CD1c-positive myeloid dendritic cell (primary cell): ENCODE measurements at regions not wholly inside any gene's neighbourhood (a gene's known extent, or its start where the extent isn't known, plus 50 kb on each side); places are given as distances from the start of the nearest gene placed in this dataset.

ENCODE experiments used
- DNase-seq: peaks from one replicate; pipeline ENCODE4 v3.0.0-alpha.2; 2016; ENCODE audit errors: extremely low spot score

GRCh38 chr2:120455390-120455789 is 109.5 kb downstream of the INHBB start:
- no peak for DNase-seq

GRCh38 chr2:120456867-120457266 is 110.9 kb downstream of the INHBB start:
- no peak for DNase-seq

- no peak for DNase-seq
Observed at GRCh38 chr2:120460511-120460910, 114.6 kb downstream of the INHBB start.

GRCh38 chr2:120461092-120461491 is 115.2 kb downstream of the INHBB start:
- no peak for DNase-seq

- no peak for DNase-seq
Observed at GRCh38 chr2:120461546-120462537, 115.9 kb downstream of the INHBB start.

- no peak for DNase-seq
Observed at GRCh38 chr2:120463527-120463926, 117.6 kb downstream of the INHBB start.

- DNase-seq, result no peak
Observed at GRCh38 chr2:120463996-120464395, 118.1 kb downstream of the INHBB start.

GRCh38 chr2:120464448-120464931 is 118.6 kb downstream of the INHBB start:
- DNase-seq, result no peak

GRCh38 chr2:120465012-120465700 is 119.2 kb downstream of the INHBB start:
- DNase-seq, result no peak

GRCh38 chr2:120465701-120465988 is 119.7 kb downstream of the INHBB start:
- DNase-seq, result no peak

- no peak for DNase-seq
Observed at GRCh38 chr2:120465989-120466703, 120.2 kb downstream of the INHBB start.

- no peak for DNase-seq
Observed at GRCh38 chr2:120466704-120467054, 120.7 kb downstream of the INHBB start.

- no peak for DNase-seq
Observed at GRCh38 chr2:120468136-120468535, 122.2 kb downstream of the INHBB start.

GRCh38 chr2:120469426-120469825 is 123.5 kb downstream of the INHBB start:
- no peak for DNase-seq

GRCh38 chr2:120470041-120470965 is 124.4 kb downstream of the INHBB start:
- no peak for DNase-seq

- DNase-seq, result no peak
Observed at GRCh38 chr2:120471166-120471565, 125.2 kb downstream of the INHBB start.

- DNase-seq, result no peak
Observed at GRCh38 chr2:120472031-120472430, 126.1 kb downstream of the INHBB start.

GRCh38 chr2:120472891-120473309 is 127.0 kb downstream of the INHBB start:
- DNase-seq, result no peak

- no peak for DNase-seq
Observed at GRCh38 chr2:120473522-120474271, 127.8 kb downstream of the INHBB start.

- no peak for DNase-seq
Observed at GRCh38 chr2:120474486-120474885, 128.6 kb downstream of the INHBB start.

GRCh38 chr2:120476141-120476540 is 130.2 kb downstream of the INHBB start:
- DNase-seq, result no peak
